BE2C (cell line): ENCODE measurements at regions not wholly inside any gene's neighbourhood (a gene's known extent, or its start where the extent isn't known, plus 50 kb on each side); places are given as distances from the start of the nearest gene placed in this dataset.

Source experiments
- DNase-seq: peaks from one replicate; pipeline ENCODE4 v3.0.0-alpha.2; 2020
- H3K27me3 ChIP-seq: fragments of 250-450 bp; sonication (Bioruptor Pico); 2 replicates; pipeline ENCODE4 v1.5.1; 2020; ENCODE audit warnings: mild to moderate bottlenecking
- H3K36me3 ChIP-seq: fragments of 250-450 bp; sonication (Bioruptor Pico); 2 replicates; pipeline ENCODE4 v1.5.1; 2020; ENCODE audit warnings: mild to moderate bottlenecking
- H3K4me1 ChIP-seq: fragments of 250-450 bp; sonication (Bioruptor Pico); 2 replicates; pipeline ENCODE4 v1.5.1; 2020
- H3K4me3 ChIP-seq: 2 replicates; pipeline ENCODE4 v1.5.1; 2011; ENCODE audit warnings: low read depth, low read length
- H3K9me3 ChIP-seq: fragments of 250-450 bp; sonication (Bioruptor Pico); 2 replicates; pipeline ENCODE4 v1.5.1; 2020
- CTCF ChIP-seq: IDR thresholded peaks from 2 replicates; pipeline ENCODE4 v1.5.1; 2012; ENCODE audit warnings: mild to moderate bottlenecking, low read depth, low read length

GRCh38 chr1:91610102-91610501 is 109.5 kb downstream of the CDC7 start:
- TF ChIP-seq CTCF, result no peak
- no peak overlapping the region for H3K4me3 ChIP-seq
- no peaks in the 10 kb centered on the region for H3K27me3 ChIP-seq
- DNase-seq, result no peak
- no peaks in the 10 kb centered on the region for H3K4me1 ChIP-seq
- H3K9me3 ChIP-seq, result no peaks in the 10 kb centered on the region
- H3K36me3 ChIP-seq, result no peaks in the 10 kb centered on the region

GRCh38 chr1:91610789-91611188 is 110.1 kb downstream of the CDC7 start:
- no peaks in the 10 kb centered on the region for H3K27me3 ChIP-seq
- DNase-seq, result no peak

GRCh38 chr1:91611483-91611917 is 110.8 kb downstream of the CDC7 start:
- Histone ChIP-seq H3K4me3 (no peak overlapping the region), H3K9me3 (no peaks in the 10 kb centered on the region), H3K36me3 (no peaks in the 10 kb centered on the region), H3K27me3 (no peaks in the 10 kb centered on the region), H3K4me1 (no peaks in the 10 kb centered on the region)
- DNase-seq, result no peak
- TF ChIP-seq CTCF, result no peak

More at GRCh38 chr1:91610789-91611188, 110.1 kb downstream of the CDC7 start:
- Histone ChIP-seq H3K36me3 (no peaks in the 10 kb centered on the region), H3K4me3 (no peak overlapping the region), H3K4me1 (no peaks in the 10 kb centered on the region), H3K9me3 (no peaks in the 10 kb centered on the region)
- TF ChIP-seq CTCF, result no peak

GRCh38 chr1:91613595-91613994 is 112.9 kb downstream of the CDC7 start:
- Histone ChIP-seq H3K9me3 (no peaks in the 10 kb centered on the region), H3K4me1 (no peaks in the 10 kb centered on the region), H3K36me3 (no peaks in the 10 kb centered on the region), H3K4me3 (no peak overlapping the region), H3K27me3 (no peaks in the 10 kb centered on the region)
- DNase-seq, result no peak
- TF ChIP-seq CTCF, result no peak

GRCh38 chr1:91616712-91617111 is 116.1 kb downstream of the CDC7 start:
- H3K27me3 ChIP-seq, result no peaks in the 10 kb centered on the region
- no peaks in the 10 kb centered on the region for H3K36me3 ChIP-seq
- H3K4me3 ChIP-seq, result no peak overlapping the region
- no peaks in the 10 kb centered on the region for H3K9me3 ChIP-seq
- no peak for DNase-seq
- TF ChIP-seq CTCF, result no peak
- H3K4me1 ChIP-seq, result no peaks in the 10 kb centered on the region

GRCh38 chr1:91617285-91617765 is 116.7 kb downstream of the CDC7 start:
- Histone ChIP-seq H3K27me3 (no peaks in the 10 kb centered on the region), H3K4me1 (no peaks in the 10 kb centered on the region), H3K36me3 (no peaks in the 10 kb centered on the region), H3K9me3 (no peaks in the 10 kb centered on the region), H3K4me3 (no peak overlapping the region)
- peak; percentile 13 for DNase-seq
- TF ChIP-seq CTCF, result peak; percentile 17; the same call in 1 of the 2 replicates
